IMR-90 (cell line): ENCODE measurements at regions not wholly inside any gene's neighbourhood (a gene's known extent, or its start where the extent isn't known, plus 50 kb on each side); places are given as distances from the start of the nearest gene placed in this dataset.

ENCODE experiments used
- ATAC-seq: fragments of 200-7000 bp; cut with Tn5 transposase; 2 replicates; pipeline ENCODE4 v1.9.1; 2020; ENCODE audit warnings: low read depth, mild to moderate bottlenecking, moderate library complexity
- BruUV-seq: library from RNA; stranded (reverse); fragments of 400-500 nt; replicated peaks from 2 replicates; lab custom pipeline; 2021; lab: Mats Ljungman, UMichigan
- CTCF ChIA-PET: fragments of 300-600 bp; formaldehyde crosslinking; extraction: SDS; loops from one replicate; lab custom pipeline; 2021; ENCODE audit warnings: antibody characterized with exemption; lab: Yijun Ruan, JAX
- POLR2A ChIA-PET: fragments of 300-600 bp; sonication (Branson Sonifier 250); formaldehyde crosslinking; loops from one replicate; lab custom pipeline; 2022; ENCODE audit warnings: antibody characterized with exemption; ENCODE audit not compliant: unreplicated experiment; lab: Charles Lee
- DNase-seq: peaks from one replicate; pipeline ENCODE4 v3.0.0; 2013
- H2AFZ ChIP-seq: replicated peaks from 2 replicates; pipeline ENCODE3; 2013; ENCODE audit warnings: low read length, mild to moderate bottlenecking; ENCODE audit not compliant: poor library complexity
- H2AK5ac ChIP-seq: 2 replicates; pipeline ENCODE4 v1.6.1; 2013; ENCODE audit warnings: low read depth, low read length, inconsistent platforms
- H2AK9ac ChIP-seq: replicated peaks from 2 replicates; pipeline ENCODE3; 2013; ENCODE audit warnings: mild to moderate bottlenecking, low read depth, low read length, moderate library complexity; ENCODE audit not compliant: poor library complexity
- H2BK120ac ChIP-seq: 2 replicates; pipeline ENCODE4 v1.6.1; 2013; ENCODE audit warnings: low read depth, low read length, inconsistent platforms
- H2BK15ac ChIP-seq: 3 replicates; pipeline ENCODE4 v1.6.1; 2013; ENCODE audit warnings: low read depth, low read length, inconsistent platforms
- H2BK20ac ChIP-seq: 2 replicates; pipeline ENCODE4 v1.6.1; 2013; ENCODE audit warnings: low read depth, mild to moderate bottlenecking, inconsistent platforms, low read length, moderate library complexity
- H2BK5ac ChIP-seq: 2 replicates; pipeline ENCODE4 v1.6.1; 2013; ENCODE audit warnings: mild to moderate bottlenecking, low read depth, low read length, inconsistent platforms; ENCODE audit not compliant: poor library complexity, severe bottlenecking
- H3K14ac ChIP-seq: replicated peaks from 2 replicates; pipeline ENCODE4 v1.6.1; 2013; ENCODE audit warnings: low read depth, low read length, inconsistent platforms
- H3K18ac ChIP-seq: 2 replicates; pipeline ENCODE4 v1.6.1; 2013; ENCODE audit warnings: low read depth, low read length, control low read depth
- H3K23ac ChIP-seq: 2 replicates; pipeline ENCODE4 v1.6.1; 2013; ENCODE audit warnings: low read depth, low read length, inconsistent platforms
- H3K27ac ChIP-seq: 2 replicates; pipeline ENCODE4 v1.5.1; 2013; ENCODE audit warnings: mild to moderate bottlenecking, control low read depth, low read length; ENCODE audit not compliant: insufficient read depth
- H3K27me3 ChIP-seq: 2 replicates; pipeline ENCODE4 v1.6.1; 2013; ENCODE audit warnings: low read length; ENCODE audit not compliant: control insufficient read depth, insufficient read depth
- H3K36me3 ChIP-seq: 2 replicates; pipeline ENCODE4 v1.6.1; 2013; ENCODE audit warnings: low read length, mixed read lengths; ENCODE audit not compliant: control insufficient read depth, insufficient read depth
- H3K4ac ChIP-seq: 2 replicates; pipeline ENCODE4 v1.6.1; 2013; ENCODE audit warnings: low read depth, low read length, inconsistent platforms
- H3K4me1 ChIP-seq: 2 replicates; pipeline ENCODE4 v1.6.1; 2013; ENCODE audit warnings: low read length, mixed read lengths; ENCODE audit not compliant: control insufficient read depth, insufficient read depth
- H3K4me2 ChIP-seq: 2 replicates; pipeline ENCODE4 v1.6.1; 2013; ENCODE audit warnings: low read depth, mild to moderate bottlenecking, control low read depth, low read length, moderate library complexity
- H3K4me3 ChIP-seq: 2 replicates; pipeline ENCODE4 v1.5.1; 2013; ENCODE audit warnings: low read depth, mild to moderate bottlenecking, control low read depth, low read length, moderate library complexity; ENCODE audit not compliant: insufficient read depth
- H3K56ac ChIP-seq: 2 replicates; pipeline ENCODE4 v1.6.1; 2013; ENCODE audit warnings: low read length, inconsistent platforms; ENCODE audit not compliant: insufficient read depth; ENCODE audit errors: extremely low read depth
- H3K79me1 ChIP-seq, 2 experiments: 2 replicates each; pipeline ENCODE4 v1.6.1; 2013; ENCODE audit warnings: low read length in 2 of 2, inconsistent platforms in 1 of 2, low read depth in 1 of 2
- H3K9ac ChIP-seq: 2 replicates; pipeline ENCODE4 v1.6.1; 2013; ENCODE audit warnings: low read depth, low read length, control low read depth
- H3K9me1 ChIP-seq: 2 replicates; pipeline ENCODE4 v1.6.1; 2013; ENCODE audit warnings: low read length, inconsistent platforms; ENCODE audit not compliant: insufficient read depth
- H3K9me3 ChIP-seq: 2 replicates; pipeline ENCODE4 v1.6.1; 2013; ENCODE audit warnings: low read length; ENCODE audit not compliant: control insufficient read depth, insufficient read depth
- H4K20me1 ChIP-seq: 2 replicates; pipeline ENCODE4 v1.6.1; 2013; ENCODE audit warnings: low read length, inconsistent platforms; ENCODE audit not compliant: insufficient read depth
- H4K5ac ChIP-seq: 2 replicates; pipeline ENCODE4 v1.6.1; 2013; ENCODE audit warnings: mild to moderate bottlenecking, low read depth, low read length, control low read depth
- H4K8ac ChIP-seq, 2 experiments: 2 replicates each; pipeline ENCODE4 v1.6.1; 2013; ENCODE audit warnings: low read depth in 2 of 2, low read length in 2 of 2, control low read depth in 1 of 2, inconsistent platforms in 1 of 2
- H4K91ac ChIP-seq: 2 replicates; pipeline ENCODE4 v1.6.1; 2013; ENCODE audit warnings: low read depth, low read length, inconsistent platforms; ENCODE audit not compliant: insufficient read depth
- MAFK ChIP-seq: IDR thresholded peaks from 2 replicates; pipeline ENCODE4 v1.6.1; 2012; ENCODE audit warnings: low read depth, low read length, improper control_type of control experiment
- MAZ ChIP-seq: IDR thresholded peaks from 2 replicates; pipeline ENCODE4 v1.6.1; 2012; ENCODE audit warnings: low read depth, mild to moderate bottlenecking, low read length, improper control_type of control experiment, moderate library complexity, borderline replicate concordance
- POLR2A ChIP-seq: IDR thresholded peaks from 2 replicates; pipeline ENCODE4 v1.6.1; 2012; ENCODE audit warnings: mild to moderate bottlenecking, low read depth, low read length
- RFX5 ChIP-seq: IDR thresholded peaks from 2 replicates; pipeline ENCODE4 v1.8.0; 2012; ENCODE audit warnings: low read depth, mild to moderate bottlenecking, low read length, moderate library complexity
- SMC3 ChIP-seq: fragments of 150-350 bp; IDR thresholded peaks from 2 replicates; pipeline ENCODE4 v1.6.1; 2016; ENCODE audit warnings: low read depth, mild to moderate bottlenecking, antibody characterized with exemption, low read length, moderate library complexity
- WGBS, 2 experiments: methylation state at CpG; one replicate each; pipeline versions ENCODE4 v1.1.5 to v1.1.7; 2013; ENCODE audit warnings: missing lambda C conversion rate in 2 of 2; ENCODE audit not compliant: insufficient read length in 1 of 2; ENCODE audit errors: extremely low coverage in 2 of 2; 5-methylcytosine and 5-hydroxymethylcytosine counted together
- dilution Hi-C: fragments of 300-500 bp; cut with HindIII; formaldehyde crosslinking; loops from one replicate; pipeline ENCODE4 v1.14.3; 2018; ENCODE audit warnings: low sequenced_read_pairs; ENCODE audit not compliant: unreplicated experiment
- in situ Hi-C: fragments of 300-500 bp; cut with MboI; formaldehyde crosslinking; loops from 3 replicates; pipeline ENCODE4 v1.14.3; 2019; ENCODE audit warnings: low sequenced_read_pairs, inconsistent platforms, mixed read lengths
- intact Hi-C: fragments of 100-400 bp; cut with micrococcal nuclease; formaldehyde crosslinking; loops from 2 replicates; pipeline ENCODE4 v1.10.0; 2022
- TF ChIP-seq, protein P1 (sequence below): conservative IDR thresholded peaks from 2 replicates; pipeline ENCODE4 v1.5.1; 2012; ENCODE audit warnings: mild to moderate bottlenecking, low read depth, low read length, improper control_type of control experiment

DNA sequence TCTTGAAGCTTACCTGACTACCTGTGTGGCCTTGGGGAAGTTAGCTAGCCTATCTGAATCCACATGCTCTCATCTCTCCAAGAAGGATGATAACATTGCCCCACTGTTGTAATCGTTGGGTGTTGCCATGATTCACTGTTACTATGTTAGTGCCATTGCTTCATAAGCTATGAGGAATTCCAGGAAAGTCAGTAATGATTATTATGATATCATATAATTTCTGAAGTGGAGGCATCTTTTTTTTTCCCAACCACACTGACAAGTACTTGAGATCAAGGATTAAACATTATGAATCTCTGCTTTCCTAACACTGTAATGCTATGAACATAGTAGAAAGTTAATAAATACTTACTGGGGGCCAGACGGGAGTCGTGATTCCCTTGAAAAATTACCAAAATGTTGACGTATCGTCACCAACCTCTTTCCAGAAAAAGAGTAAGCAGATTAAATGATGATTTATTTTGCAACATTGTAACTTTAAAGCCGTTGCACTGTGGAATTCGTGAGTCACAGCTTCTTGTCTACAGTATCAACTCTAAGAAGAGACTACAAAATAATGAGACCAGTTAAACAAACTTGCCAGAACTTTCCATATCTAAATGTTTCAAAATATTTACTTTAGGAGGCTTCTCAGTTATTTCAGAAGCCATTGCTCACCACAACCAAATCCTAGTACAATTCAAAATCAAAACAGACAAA lies 459.9 kb downstream of the PIK3C3 start:
- Histone ChIP-seq H3K56ac (no peak overlapping the region), H3K4ac (no peak overlapping the region), H2BK20ac (no peak overlapping the region), H3K9me1 (no peaks in the 10 kb centered on the region), H2AFZ (no peak overlapping the region), H2BK15ac (no peak overlapping the region), H3K4me3 (no peak overlapping the region), H2AK9ac (no peak overlapping the region), H3K23ac (no peak overlapping the region), H3K14ac (no peak overlapping the region), H4K91ac (no peak overlapping the region), H3K36me3 (no peaks in the 10 kb centered on the region), H2AK5ac (no peak overlapping the region), H3K4me2 (no peak overlapping the region), H4K5ac (no peak overlapping the region), H3K9ac (no peak overlapping the region), H3K79me1 (no peaks in the 10 kb centered on the region), H3K9me3 (peaks cover 9% of the 10 kb centered on the region), H4K8ac (no peak overlapping the region), H3K27me3 (no peaks in the 10 kb centered on the region), H3K4me1 (no peaks in the 10 kb centered on the region), H4K20me1 (no peaks in the 10 kb centered on the region), H2BK120ac (no peak overlapping the region), H3K18ac (no peak overlapping the region), H2BK5ac (no peak overlapping the region), H3K27ac (no peak overlapping the region)
- TF ChIP-seq MAFK (no peak), RFX5 (no peak), SMC3 (no peak), MAZ (no peak), POLR2A (no peak)
- TF ChIP-seq, protein P1, sequence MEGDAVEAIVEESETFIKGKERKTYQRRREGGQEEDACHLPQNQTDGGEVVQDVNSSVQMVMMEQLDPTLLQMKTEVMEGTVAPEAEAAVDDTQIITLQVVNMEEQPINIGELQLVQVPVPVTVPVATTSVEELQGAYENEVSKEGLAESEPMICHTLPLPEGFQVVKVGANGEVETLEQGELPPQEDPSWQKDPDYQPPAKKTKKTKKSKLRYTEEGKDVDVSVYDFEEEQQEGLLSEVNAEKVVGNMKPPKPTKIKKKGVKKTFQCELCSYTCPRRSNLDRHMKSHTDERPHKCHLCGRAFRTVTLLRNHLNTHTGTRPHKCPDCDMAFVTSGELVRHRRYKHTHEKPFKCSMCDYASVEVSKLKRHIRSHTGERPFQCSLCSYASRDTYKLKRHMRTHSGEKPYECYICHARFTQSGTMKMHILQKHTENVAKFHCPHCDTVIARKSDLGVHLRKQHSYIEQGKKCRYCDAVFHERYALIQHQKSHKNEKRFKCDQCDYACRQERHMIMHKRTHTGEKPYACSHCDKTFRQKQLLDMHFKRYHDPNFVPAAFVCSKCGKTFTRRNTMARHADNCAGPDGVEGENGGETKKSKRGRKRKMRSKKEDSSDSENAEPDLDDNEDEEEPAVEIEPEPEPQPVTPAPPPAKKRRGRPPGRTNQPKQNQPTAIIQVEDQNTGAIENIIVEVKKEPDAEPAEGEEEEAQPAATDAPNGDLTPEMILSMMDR, result no peak
- BruUV-seq, result no TSS peak
- intact Hi-C loops, result no loop called here
- dilution Hi-C loops, result no loop called here
- in situ Hi-C loops, result no loop called here
- ChIA-PET POLR2A (no interaction called here), CTCF (no interaction called here)
- WGBS, 2 experiments, result no CpG with 5 or more reads among the region's 7 CpGs
- no peak for DNase-seq
- no peak for ATAC-seq
